ENCODE measurements at regions not wholly inside any gene's neighbourhood (a gene's known extent, or its start where the extent isn't known, plus 50 kb on each side); places are given as distances from the start of the nearest gene placed in this dataset.

GRCh38 chr3:70899816-70900215 lies 587.4 kb upstream of the MDFIC2 start:
- no peak for DNase-seq (ENCODE audit: low read depth)

GRCh38 chr3:70890020-70890394 lies 577.6 kb upstream of the MDFIC2 start:
- DNase-seq (ENCODE audit: low read depth), result no peak

GRCh38 chr3:70889162-70890019 lies 577.0 kb upstream of the MDFIC2 start:
- DNase-seq (ENCODE audit: low read depth), result no peak

- DNase-seq (ENCODE audit: low read depth), result no peak
Observed at GRCh38 chr3:70885636-70886035, 573.2 kb upstream of the MDFIC2 start.

- no peak for DNase-seq (ENCODE audit: low read depth)
Observed at GRCh38 chr3:70882104-70882503, 569.7 kb upstream of the MDFIC2 start.

GRCh38 chr3:70880421-70880820 lies 568.0 kb upstream of the MDFIC2 start:
- DNase-seq (ENCODE audit: low read depth), result no peak

GRCh38 chr3:70876154-70876553 lies 563.7 kb upstream of the MDFIC2 start:
- no peak for DNase-seq (ENCODE audit: low read depth)

GRCh38 chr3:70874196-70874595 lies 561.8 kb upstream of the MDFIC2 start:
- DNase-seq (ENCODE audit: low read depth), result no peak

GRCh38 chr3:70873686-70874085 lies 561.2 kb upstream of the MDFIC2 start:
- DNase-seq (ENCODE audit: low read depth), result no peak

GRCh38 chr3:70871909-70872656 lies 559.6 kb upstream of the MDFIC2 start:
- no peak for DNase-seq (ENCODE audit: low read depth)

GRCh38 chr3:70870576-70870975 lies 558.1 kb upstream of the MDFIC2 start:
- DNase-seq (ENCODE audit: low read depth), result no peak

GRCh38 chr3:70868561-70868960 lies 556.1 kb upstream of the MDFIC2 start:
- DNase-seq (ENCODE audit: low read depth), result no peak

- no peak for DNase-seq (ENCODE audit: low read depth)
Observed at GRCh38 chr3:70863049-70863448, 550.6 kb upstream of the MDFIC2 start.

- no peak for DNase-seq (ENCODE audit: low read depth)
Observed at GRCh38 chr3:70861855-70862254, 549.4 kb upstream of the MDFIC2 start.

- no peak for DNase-seq (ENCODE audit: low read depth)
Observed at GRCh38 chr3:70861234-70861633, 548.8 kb upstream of the MDFIC2 start.

- no peak for DNase-seq (ENCODE audit: low read depth)
Observed at GRCh38 chr3:70857916-70858315, 545.5 kb upstream of the MDFIC2 start.

GRCh38 chr3:70856414-70857162 lies 544.1 kb upstream of the MDFIC2 start:
- no peak for DNase-seq (ENCODE audit: low read depth)

GRCh38 chr3:70855149-70855548 lies 542.7 kb upstream of the MDFIC2 start:
- DNase-seq (ENCODE audit: low read depth), result no peak

GRCh38 chr3:70854108-70854507 lies 541.7 kb upstream of the MDFIC2 start:
- DNase-seq (ENCODE audit: low read depth), result no peak

GRCh38 chr3:70853161-70853944 lies 540.9 kb upstream of the MDFIC2 start:
- DNase-seq (ENCODE audit: low read depth), result no peak

- DNase-seq (ENCODE audit: low read depth), result peak; percentile 96
Observed at GRCh38 chr3:70849911-70850699, 537.7 kb upstream of the MDFIC2 start.

All from HS-27A (cell line).